OCI-LY7 (cell line): ENCODE measurements at regions not wholly inside any gene's neighbourhood (a gene's known extent, or its start where the extent isn't known, plus 50 kb on each side); places are given as distances from the start of the nearest gene placed in this dataset.
"Not testable (repeated sequence)": the region's sequence is repeated elsewhere in the genome, so short reads cannot be mapped to it uniquely, and the experiment has no call there.

Source experiments
- BruUV-seq: library from RNA; stranded (reverse); fragments of 400-500 nt; replicated peaks from 2 replicates; lab custom pipeline; 2021; lab: Mats Ljungman, UMichigan
- CTCF ChIA-PET: fragments of 300-600 bp; sonication (Branson Sonifier 250); formaldehyde crosslinking; loops from one replicate; lab custom pipeline; 2022; ENCODE audit warnings: antibody characterized with exemption; ENCODE audit not compliant: unreplicated experiment; lab: Charles Lee
- POLR2A ChIA-PET: fragments of 300-600 bp; sonication (Branson Sonifier 250); formaldehyde crosslinking; loops from one replicate; lab custom pipeline; 2022; ENCODE audit warnings: antibody characterized with exemption; lab: Charles Lee
- DNase-seq: peaks from one replicate; pipeline ENCODE4 v3.0.0-alpha.2; 2015; ENCODE audit warnings: low spot score
- H2AFZ ChIP-seq: fragments of 200-600 bp; sonication (generic), shearing (Covaris generic); 2 replicates; pipeline ENCODE4 v1.6.1; 2014; ENCODE audit warnings: mild to moderate bottlenecking, antibody characterized with exemption, low read length, moderate library complexity
- H3K27ac ChIP-seq: fragments of 200-600 bp; sonication (generic); 2 replicates; pipeline ENCODE4 v1.5.1; 2014; ENCODE audit warnings: mixed run types, low read depth, mild to moderate bottlenecking, moderate library complexity, low read length, inconsistent platforms; ENCODE audit not compliant: poor library complexity, severe bottlenecking
- H3K36me3 ChIP-seq: fragments of 200-600 bp; sonication (generic); 2 replicates; pipeline ENCODE4 v1.6.1; 2014; ENCODE audit warnings: mild to moderate bottlenecking, antibody characterized with exemption, low read length, moderate library complexity, mixed read lengths; ENCODE audit not compliant: insufficient read depth
- H3K4me1 ChIP-seq: fragments of 200-600 bp; sonication (generic); 2 replicates; pipeline ENCODE4 v1.5.1; 2014; ENCODE audit warnings: mild to moderate bottlenecking, low read length; ENCODE audit not compliant: insufficient read depth, poor library complexity, severe bottlenecking
- H3K4me2 ChIP-seq: fragments of 200-600 bp; sonication (generic); 2 replicates; pipeline ENCODE4 v1.6.1; 2014; ENCODE audit warnings: mild to moderate bottlenecking, low read length
- H3K4me3 ChIP-seq: fragments of 200-600 bp; sonication (generic); 2 replicates; pipeline ENCODE4 v1.5.1; 2014; ENCODE audit warnings: mild to moderate bottlenecking, low read depth, low read length; ENCODE audit not compliant: poor library complexity, severe bottlenecking
- H3K79me2 ChIP-seq: fragments of 200-600 bp; sonication (generic); 2 replicates; pipeline ENCODE4 v1.6.1; 2016; ENCODE audit warnings: low read depth, mild to moderate bottlenecking, low read length, moderate library complexity, mixed read lengths; ENCODE audit not compliant: insufficient read depth
- H3K9me2 ChIP-seq: fragments of 200-600 bp; sonication (generic); 2 replicates; pipeline ENCODE4 v1.6.1; 2016; ENCODE audit warnings: mild to moderate bottlenecking, low read length, mixed read lengths; ENCODE audit not compliant: insufficient read depth
- H3K9me3 ChIP-seq: fragments of 200-600 bp; sonication (generic); 2 replicates; pipeline ENCODE4 v1.6.1; 2014; ENCODE audit warnings: mild to moderate bottlenecking, mixed run types, low read length, mixed read lengths
- H4K20me1 ChIP-seq: fragments of 200-600 bp; sonication (generic); 2 replicates; pipeline ENCODE4 v1.6.1; 2014; ENCODE audit warnings: mild to moderate bottlenecking, antibody characterized with exemption, low read length, moderate library complexity, mixed read lengths; ENCODE audit not compliant: insufficient read depth
- CTCF ChIP-seq: fragments of 200-600 bp; sonication (generic); conservative IDR thresholded peaks from 2 replicates; pipeline ENCODE4 v1.5.1; 2014; ENCODE audit warnings: mild to moderate bottlenecking, antibody characterized with exemption, low read length, moderate library complexity, mixed read lengths
- intact Hi-C: fragments of 100-400 bp; cut with micrococcal nuclease; formaldehyde crosslinking; loops from one replicate; pipeline ENCODE4 v1.10.0; 2022; ENCODE audit not compliant: unreplicated experiment

GRCh38 chr5:62221881-62222280 is 84.1 kb upstream of the KIF2A start:
- CTCF ChIA-PET, H3K36me3 ChIP-seq, DNase-seq, H3K9me2 ChIP-seq, H2AFZ ChIP-seq, POLR2A ChIA-PET, H3K4me3 ChIP-seq, BruUV-seq, intact Hi-C loops, H4K20me1 ChIP-seq, H3K79me2 ChIP-seq, H3K27ac ChIP-seq, H3K9me3 ChIP-seq, H3K4me2 ChIP-seq, H3K4me1 ChIP-seq: not testable (repeated sequence)

- H3K4me1 ChIP-seq, H3K9me3 ChIP-seq, POLR2A ChIA-PET, intact Hi-C loops, CTCF ChIA-PET, H3K9me2 ChIP-seq, H4K20me1 ChIP-seq, DNase-seq, H3K27ac ChIP-seq, H3K4me2 ChIP-seq, H2AFZ ChIP-seq, H3K79me2 ChIP-seq, BruUV-seq, H3K36me3 ChIP-seq, H3K4me3 ChIP-seq: not testable (repeated sequence)
These were observed 83.7 kb upstream of the KIF2A start for GRCh38 chr5:62222305-62222704.

- TF ChIP-seq CTCF = peak; percentile 55
- H3K79me2 ChIP-seq, H3K4me1 ChIP-seq, intact Hi-C loops, H4K20me1 ChIP-seq, H3K4me2 ChIP-seq, H3K9me3 ChIP-seq, H3K36me3 ChIP-seq, H3K4me3 ChIP-seq, DNase-seq, H3K9me2 ChIP-seq, H2AFZ ChIP-seq, BruUV-seq, H3K27ac ChIP-seq: not testable (repeated sequence)
- POLR2A ChIA-PET = interaction anchor here (0.7 kb wide), 2 partner anchors 86 to 1052 kb away, joined by 3 read pairs; no protein-coding TSS in a partner anchor
- CTCF ChIA-PET = interaction anchor here (0.6 kb wide), 1 partner anchor 222 kb away, joined by 3 read pairs; no protein-coding TSS in a partner anchor
These were observed 82.7 kb upstream of the KIF2A start for GRCh38 chr5:62223312-62223670.

- H3K9me3 ChIP-seq, CTCF ChIA-PET: not testable (repeated sequence)
These were observed 80.9 kb upstream of the KIF2A start for GRCh38 chr5:62224987-62225601.

More at GRCh38 chr5:62224987-62225601, 80.9 kb upstream of the KIF2A start:
- H3K4me2 ChIP-seq, H3K27ac ChIP-seq, H3K9me2 ChIP-seq, H3K4me1 ChIP-seq, H4K20me1 ChIP-seq, BruUV-seq, H3K79me2 ChIP-seq, H3K4me3 ChIP-seq, H3K36me3 ChIP-seq, H2AFZ ChIP-seq: not testable (repeated sequence)
- intact Hi-C loops = loop anchor here (2.0 kb wide), 1 partner anchor 130 kb away; no protein-coding TSS in a partner anchor
- DNase-seq = peak; percentile 7
- TF ChIP-seq CTCF = peak; percentile 61
- POLR2A ChIA-PET = interaction anchor here (0.6 to 1.2 kb wide), 4 partner anchors 16 to 179 kb away, joined by 3 read pairs; partner anchors contain the start of gene DIMT1
